HEK293 (cell line): ENCODE measurements at regions not wholly inside any gene's neighbourhood (a gene's known extent, or its start where the extent isn't known, plus 50 kb on each side); places are given as distances from the start of the nearest gene placed in this dataset.
A peak's percentile ranks its signal among the peaks of the same experiment; 100 is the strongest.

ENCODE experiments used
- CTCF ChIA-PET: fragments of 350-600 bp; formaldehyde crosslinking; extraction: SDS; loops from one replicate; lab custom pipeline; 2021; ENCODE audit warnings: antibody characterized with exemption; lab: Yijun Ruan, JAX
- POLR2A ChIA-PET: fragments of 300-600 bp; formaldehyde crosslinking; extraction: SDS; loops from one replicate; lab custom pipeline; 2020; ENCODE audit warnings: antibody characterized with exemption, inconsistent platforms; lab: Yijun Ruan, JAX
- H3K27ac ChIP-seq: fragments of 200-500 bp; sonication (Bioruptor generic); 2 replicates; pipeline ENCODE4 v1.5.1; 2014; ENCODE audit warnings: low read depth, low read length, control low read depth, inconsistent platforms; ENCODE audit errors: extremely low read depth
- H3K36me3 ChIP-seq, 2 experiments: fragments of 200-500 bp in 1 of 2; sonication (Bioruptor generic) in 1 of 2; 1 replicate in 1 of 2; 2 replicates in 1 of 2; pipeline ENCODE4 v1.5.1; 2014 to 2017; ENCODE audit warnings: inconsistent platforms in 2 of 2, low read length in 2 of 2; ENCODE audit not compliant: control insufficient read depth in 2 of 2, insufficient read depth in 1 of 2
- H3K4me1 ChIP-seq: fragments of 200-500 bp; sonication (Bioruptor generic); 2 replicates; pipeline ENCODE4 v1.5.1; 2014; ENCODE audit warnings: mild to moderate bottlenecking, low read length, inconsistent platforms; ENCODE audit not compliant: control insufficient read depth, insufficient read depth
- H3K4me3 ChIP-seq: 2 replicates; pipeline ENCODE4 v1.5.1; 2011; ENCODE audit warnings: low read depth, mild to moderate bottlenecking, control low read depth, low read length, moderate library complexity
- H3K9me3 ChIP-seq: fragments of 200-500 bp; sonication (Bioruptor generic); 2 replicates; pipeline ENCODE4 v1.5.1; 2014; ENCODE audit warnings: low read depth, low read length, inconsistent platforms; ENCODE audit not compliant: control insufficient read depth, insufficient read depth
- EGR2 ChIP-seq: fragments of 450-650 bp; formaldehyde crosslinking; IDR thresholded peaks from 2 replicates; pipeline ENCODE4 v1.5.1; 2016; ENCODE audit warnings: low read depth, missing biosample characterization, missing genetic modification characterization
- GLIS1 ChIP-seq: fragments of 450-650 bp; formaldehyde crosslinking; IDR thresholded peaks from 2 replicates; pipeline ENCODE4 v1.5.1; 2016; ENCODE audit warnings: missing biosample characterization, missing genetic modification characterization
- GLIS2 ChIP-seq: fragments of 450-650 bp; formaldehyde crosslinking; IDR thresholded peaks from 2 replicates; pipeline ENCODE4 v1.5.1; 2016; ENCODE audit warnings: missing biosample characterization, missing genetic modification characterization
- IKZF3 ChIP-seq: fragments of 450-650 bp; IDR thresholded peaks from 2 replicates; pipeline ENCODE4 v1.5.0; 2018; ENCODE audit warnings: missing biosample characterization, mild to moderate bottlenecking, missing genetic modification characterization, moderate library complexity
- KLF17 ChIP-seq: fragments of 450-650 bp; formaldehyde crosslinking; IDR thresholded peaks from 2 replicates; pipeline ENCODE4 v1.5.1; 2016; ENCODE audit warnings: missing biosample characterization, missing genetic modification characterization
- MEIS1 ChIP-seq: sonication (generic); formaldehyde crosslinking; IDR thresholded peaks from 2 replicates; pipeline ENCODE4 v1.8.1; 2022; ENCODE audit warnings: missing genetic modification reagents, mild to moderate bottlenecking, borderline replicate concordance
- SALL2 ChIP-seq: fragments of 450-650 bp; formaldehyde crosslinking; IDR thresholded peaks from 2 replicates; pipeline ENCODE4 v1.5.0; 2017; ENCODE audit warnings: missing biosample characterization, mild to moderate bottlenecking, missing genetic modification characterization, borderline replicate concordance
- ZBTB8A ChIP-seq: fragments of 450-650 bp; formaldehyde crosslinking; IDR thresholded peaks from 2 replicates; pipeline ENCODE4 v1.5.1; 2016; ENCODE audit warnings: missing biosample characterization, missing genetic modification characterization
- ZFHX2 ChIP-seq: fragments of 450-650 bp; formaldehyde crosslinking; conservative IDR thresholded peaks from 2 replicates; pipeline ENCODE4 v1.5.1; 2016; ENCODE audit warnings: missing biosample characterization, missing genetic modification characterization
- ZNF16 ChIP-seq: fragments of 450-650 bp; formaldehyde crosslinking; IDR thresholded peaks from 2 replicates; pipeline ENCODE4 v1.5.1; 2016; ENCODE audit warnings: low read depth, missing biosample characterization, missing genetic modification characterization
- ZNF266 ChIP-seq: fragments of 450-650 bp; formaldehyde crosslinking; IDR thresholded peaks from 2 replicates; pipeline ENCODE4 v1.5.1; 2016; ENCODE audit warnings: missing biosample characterization, missing genetic modification characterization, low read depth
- ZNF274 ChIP-seq, 2 experiments: fragments of 200-500 bp in 1 of 2; fragments of 450-650 bp in 1 of 2; sonication (Bioruptor generic) in 1 of 2; formaldehyde crosslinking in 1 of 2; IDR thresholded peaks; 2 replicates each; pipeline versions ENCODE4 v1.5.1 to v1.6.1; 2014 to 2016; ENCODE audit warnings: borderline replicate concordance in 1 of 2, inconsistent platforms in 1 of 2, low read length in 1 of 2, missing biosample characterization in 1 of 2, missing genetic modification characterization in 1 of 2
- ZNF292 ChIP-seq: fragments of 450-650 bp; formaldehyde crosslinking; IDR thresholded peaks from 2 replicates; pipeline ENCODE4 v1.5.1; 2016; ENCODE audit warnings: low read depth, missing biosample characterization, missing genetic modification characterization, borderline replicate concordance
- ZNF302 ChIP-seq: fragments of 450-650 bp; formaldehyde crosslinking; IDR thresholded peaks from 2 replicates; pipeline ENCODE4 v1.5.1; 2016; ENCODE audit warnings: missing biosample characterization, missing genetic modification characterization, low read depth
- ZNF362 ChIP-seq: fragments of 450-650 bp; formaldehyde crosslinking; IDR thresholded peaks from 2 replicates; pipeline ENCODE4 v1.5.1; 2016; ENCODE audit warnings: missing biosample characterization, missing genetic modification characterization
- ZNF561 ChIP-seq: fragments of 450-650 bp; IDR thresholded peaks from 2 replicates; pipeline ENCODE4 v1.5.1; 2018; ENCODE audit warnings: missing biosample characterization, missing genetic modification characterization, borderline replicate concordance
- ZNF580 ChIP-seq: fragments of 450-650 bp; formaldehyde crosslinking; IDR thresholded peaks from 2 replicates; pipeline ENCODE4 v1.5.1; 2016; ENCODE audit warnings: missing biosample characterization, missing genetic modification characterization
- ZNF707 ChIP-seq: fragments of 450-650 bp; formaldehyde crosslinking; IDR thresholded peaks from 2 replicates; pipeline ENCODE4 v1.5.1; 2016; ENCODE audit warnings: missing biosample characterization, missing genetic modification characterization
- ZNF76 ChIP-seq: fragments of 450-650 bp; formaldehyde crosslinking; IDR thresholded peaks from 2 replicates; pipeline ENCODE4; 2016; ENCODE audit warnings: low read depth, missing biosample characterization, missing genetic modification characterization, borderline replicate concordance
- ZNF791 ChIP-seq: fragments of 450-650 bp; formaldehyde crosslinking; IDR thresholded peaks from 2 replicates; pipeline ENCODE4 v1.5.1; 2016; ENCODE audit warnings: missing biosample characterization, missing genetic modification characterization
- ZXDB ChIP-seq: fragments of 450-650 bp; formaldehyde crosslinking; IDR thresholded peaks from 2 replicates; pipeline ENCODE4 v1.5.1; 2016; ENCODE audit warnings: missing biosample characterization, missing genetic modification characterization

GRCh38 chr3:186477876-186478275, 66.3 kb downstream of the CRYGS start (continued):
- TF ChIP-seq ZNF76 (tag by site-specific recombination) (no peak), GLIS2 (no peak), ZNF561 (tag by site-specific recombination) (no peak), ZNF292 (tag by site-specific recombination) (no peak), ZBTB8A (tag by site-specific recombination) (no peak)

DNA sequence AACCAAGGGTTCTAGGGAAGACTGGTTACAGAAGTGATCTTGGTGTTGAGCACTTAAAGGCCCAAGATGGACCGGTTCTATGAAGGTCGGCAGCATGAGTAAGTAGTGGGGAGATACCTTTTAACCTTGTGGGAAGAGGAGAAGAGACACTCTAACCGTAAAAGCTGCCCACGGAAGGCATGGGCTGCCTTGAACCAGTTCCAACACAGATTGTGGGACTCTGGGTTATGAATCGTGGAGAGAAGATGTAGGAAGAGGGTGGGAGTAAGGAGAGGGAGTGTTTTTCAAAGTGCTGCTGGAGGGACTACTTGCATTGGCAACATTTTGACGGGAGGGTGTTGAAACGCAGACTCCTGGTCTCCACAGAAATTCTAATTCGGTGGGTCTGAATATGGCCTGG, 67.1 kb downstream of the CRYGS start:
- POLR2A ChIA-PET: no interaction called here
- CTCF ChIA-PET: no interaction called here
- H3K4me3 ChIP-seq: no peak overlapping the region
- H3K4me1 ChIP-seq: no peaks in the 10 kb centered on the region
- no peaks in the 10 kb centered on the region for H3K36me3 ChIP-seq
- TF ChIP-seq ZFHX2 (tag by site-specific recombination): peak; percentile 98
- TF ChIP-seq ZNF274 (IDR thresholded peaks at IDR 0.05; ENCODE audit: low read length): no peak
- TF ChIP-seq ZNF274 (tag by site-specific recombination; IDR thresholded peaks at IDR 0.05; ENCODE audit: borderline replicate concordance): no peak
- TF ChIP-seq EGR2 (tag by site-specific recombination): peak; percentile 97
- TF ChIP-seq ZNF16 (tag by site-specific recombination): no peak
- TF ChIP-seq ZNF580 (tag by site-specific recombination): no peak
- no peak for TF ChIP-seq MEIS1 (CRISPR knock-in tag)
- TF ChIP-seq ZNF266 (tag by site-specific recombination): no peak
- no peak for TF ChIP-seq KLF17 (tag by site-specific recombination)
- TF ChIP-seq ZNF791 (tag by site-specific recombination): no peak
- TF ChIP-seq ZNF362 (tag by site-specific recombination): no peak
- TF ChIP-seq IKZF3 (tag by site-specific recombination): no peak
- no peak for TF ChIP-seq SALL2 (tag by site-specific recombination)
- no peak for TF ChIP-seq ZXDB (tag by site-specific recombination)
- H3K9me3 ChIP-seq: no peaks in the 10 kb centered on the region
- H3K27ac ChIP-seq: no peak overlapping the region

DNA sequence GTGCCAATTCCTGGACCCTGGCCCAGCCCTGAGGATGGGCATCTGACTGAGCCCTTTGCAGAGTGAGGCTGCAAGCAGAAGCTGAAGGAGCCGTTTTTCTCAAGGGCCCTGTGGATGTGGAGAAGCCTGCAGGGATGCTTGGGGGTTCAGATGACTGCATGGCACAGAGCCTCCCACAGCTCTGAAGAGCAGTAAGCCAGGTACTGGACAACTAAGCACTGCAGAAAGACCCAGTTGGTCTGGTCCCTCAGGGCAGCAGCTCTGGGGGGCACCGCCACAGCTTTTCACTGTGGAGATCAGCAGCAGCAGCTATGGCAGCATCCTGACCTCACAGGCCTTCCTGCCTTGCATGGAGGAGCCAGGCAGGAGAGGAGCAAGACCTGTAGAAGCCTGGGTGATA, 67.6 kb downstream of the CRYGS start:
- Histone ChIP-seq H3K9me3 (no peaks in the 10 kb centered on the region), H3K36me3 (no peaks in the 10 kb centered on the region), H3K4me3 (no peak overlapping the region), H3K4me1 (no peaks in the 10 kb centered on the region), H3K27ac (no peak overlapping the region)
- ChIA-PET POLR2A (no interaction called here), CTCF (no interaction called here)
- TF ChIP-seq ZNF707 (tag by site-specific recombination) (no peak), ZXDB (tag by site-specific recombination) (no peak), ZNF302 (tag by site-specific recombination) (no peak), GLIS1 (peak; percentile 16; the same call in 1 of the 2 replicates)
- TF ChIP-seq, all 188 proteins: peak for 1
